ENCODE measurements at regions not wholly inside any gene's neighbourhood (a gene's known extent, or its start where the extent isn't known, plus 50 kb on each side); places are given as distances from the start of the nearest gene placed in this dataset.
"Not testable (repeated sequence)": the region's sequence is repeated elsewhere in the genome, so short reads cannot be mapped to it uniquely, and the experiment has no call there.

DNA sequence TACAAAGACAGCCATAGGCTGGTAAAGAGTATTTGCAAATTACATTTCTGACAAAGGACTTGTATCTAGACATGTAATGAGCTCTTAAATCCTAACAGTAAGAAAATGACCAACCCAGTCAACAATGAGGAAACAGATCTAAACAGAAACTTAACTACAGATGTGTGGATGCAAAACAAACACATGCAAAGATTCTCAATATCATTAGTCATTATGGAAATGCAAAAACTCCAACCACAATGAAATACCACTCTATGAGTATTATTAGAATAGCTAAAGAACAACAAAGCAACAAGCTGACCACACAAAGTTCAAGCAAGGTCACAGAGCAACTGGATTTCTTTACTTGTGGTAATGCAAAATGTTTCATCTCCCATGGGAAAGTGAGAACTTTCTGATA, 275.3 kb upstream of the DPP6 start:
- not testable (repeated sequence) for TF ChIP-seq CTCF, POLR2A, EP300 (IDR thresholded peaks at IDR 0.05)
